ENCODE measurements at regions not wholly inside any gene's neighbourhood (a gene's known extent, or its start where the extent isn't known, plus 50 kb on each side); places are given as distances from the start of the nearest gene placed in this dataset.
A peak's percentile ranks its signal among the peaks of the same experiment; 100 is the strongest.

DNA sequence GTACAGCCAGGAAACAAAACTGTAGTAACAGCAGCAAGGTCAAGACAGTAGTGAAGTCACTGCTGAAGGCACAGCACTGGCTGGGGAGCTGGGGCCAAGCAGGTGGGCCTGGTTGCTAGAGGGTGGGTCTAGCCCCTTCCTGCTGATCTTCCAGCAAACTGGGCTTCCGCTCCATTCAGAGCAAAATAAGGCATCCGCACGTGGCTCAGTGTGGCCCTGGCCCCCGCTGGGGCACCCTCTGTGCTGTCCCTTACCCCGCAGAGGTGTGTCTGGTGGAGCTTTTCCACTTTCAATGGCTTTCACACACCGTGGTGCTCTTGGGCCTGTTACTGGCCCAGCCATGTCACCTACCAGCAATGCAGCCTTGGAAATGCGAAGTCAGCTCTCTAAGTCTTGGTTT is 162.4 kb upstream of the B3GAT1 start:
- H2BK20ac ChIP-seq (ENCODE audit: low read length) = no peak overlapping the region
- no peak overlapping the region for H3K14ac ChIP-seq (ENCODE audit: insufficient read length)
- no peaks in the 10 kb centered on the region for H3K23me2 ChIP-seq (ENCODE audit: low read depth, low read length)
- 91% methylated on average over 7 of the region's 7 CpGs; no CpG with 5 or more reads in 1 of the 2 experiments for WGBS, 2 experiments (ENCODE audit: extremely low coverage in 1 of 2, insufficient coverage in 1 of 2, insufficient read length in 1 of 2, insufficient replicate concordance in 2 of 2, low coverage in 1 of 2, low lambda C conversion rate in 2 of 2, missing lambda C conversion rate in 1 of 2)
- H3K9ac ChIP-seq (replicated peaks in 1 of 4; ENCODE audit: extremely low read depth in 1 of 4, low read depth in 3 of 4, low read length in 3 of 4) = no peak overlapping the region
- no peak overlapping the region for H3K56ac ChIP-seq (replicated peaks; ENCODE audit: insufficient read length, low read depth, low read length)
- no peaks in the 10 kb centered on the region for H3K36me3 ChIP-seq (ENCODE audit: control insufficient read depth in 2 of 4, insufficient read depth in 4 of 4, low read length in 3 of 4)
- H4K5ac ChIP-seq (ENCODE audit: insufficient read length, low read depth, low read length) = no peak overlapping the region
- no peak for TF ChIP-seq PHF8 (conservative IDR thresholded peaks at IDR 0.05; ENCODE audit: low read depth, low read length)
- no peak for TF ChIP-seq RNF2 (IDR thresholded peaks at IDR 0.05; ENCODE audit: borderline replicate concordance, low read depth, low read length, missing control alignments, poor library complexity, severe bottlenecking)
- TF ChIP-seq KDM5A (IDR thresholded peaks at IDR 0.05; ENCODE audit: low read length) = no peak
- TF ChIP-seq POLR2A (IDR thresholded peaks at IDR 0.05; ENCODE audit: control extremely low read depth in 1 of 2, low read depth in 2 of 2, low read length in 2 of 2) = no peak
- TF ChIP-seq TBP (IDR thresholded peaks at IDR 0.05; ENCODE audit: low read depth, low read length) = no peak
- no peak for TF ChIP-seq HDAC2 (IDR thresholded peaks at IDR 0.05; ENCODE audit: borderline replicate concordance in 1 of 2, low read depth in 2 of 2, low read length in 2 of 2)
- no peak for TF ChIP-seq EP300 (IDR thresholded peaks at IDR 0.05; ENCODE audit: borderline replicate concordance in 1 of 2, low read depth in 2 of 2, low read length in 2 of 2)
- no peaks in the 10 kb centered on the region for H3K79me1 ChIP-seq (ENCODE audit: low read depth, low read length)
- no peak overlapping the region for H2AK5ac ChIP-seq (ENCODE audit: low read depth, low read length)
- H3K4me2 ChIP-seq (ENCODE audit: insufficient read depth in 1 of 2, low read depth in 2 of 2, low read length in 2 of 2) = no peak overlapping the region
- H3K79me2 ChIP-seq (ENCODE audit: control insufficient read depth in 1 of 2, insufficient read depth in 2 of 2, low read length in 2 of 2) = no peaks in the 10 kb centered on the region
- no peaks in the 10 kb centered on the region for H4K20me1 ChIP-seq (replicated peaks in 1 of 2; ENCODE audit: control insufficient read depth in 1 of 2, insufficient read depth in 2 of 2, low read length in 2 of 2)
- H3K4me1 ChIP-seq (replicated peaks in 1 of 4; ENCODE audit: control insufficient read depth in 3 of 4, insufficient read depth in 4 of 4, low read length in 3 of 4) = no peaks in the 10 kb centered on the region; a peak in 2 of 7 replicates
- H4K91ac ChIP-seq (replicated peaks; ENCODE audit: insufficient read length, low read length) = no peak overlapping the region
- no peaks in the 10 kb centered on the region for H3K9me3 ChIP-seq (ENCODE audit: insufficient read depth in 2 of 2, low read depth in 1 of 2, low read length in 1 of 2)
- no peak overlapping the region for H2BK12ac ChIP-seq (ENCODE audit: low read depth, low read length)
- 0 out of 2 replicates have a peak overlapping the region, but pooled peaks have one; percentile 1 for H2BK15ac ChIP-seq (ENCODE audit: low read length)
- no peak overlapping the region for H3K27ac ChIP-seq (ENCODE audit: low read depth, low read length)
- H3K27me3 ChIP-seq (replicated peaks in 1 of 4; ENCODE audit: control insufficient read depth in 3 of 4, extremely low read depth in 1 of 4, insufficient read depth in 3 of 4, low read length in 3 of 4) = peaks cover 0 to 2% (median 0%) of the 10 kb centered on the region in 4 experiments; a peak in 1 of 7 replicates
- no peak overlapping the region for H3K4me3 ChIP-seq (ENCODE audit: extremely low read depth in 1 of 4, insufficient read depth in 2 of 4, low read depth in 3 of 4, low read length in 4 of 4)
- no peak overlapping the region for H3K18ac ChIP-seq (ENCODE audit: extremely low read depth, low read length)
- DNase-seq (ENCODE audit: low read depth in 1 of 2, low spot score in 2 of 2) (peak in 1 of 2 experiments; percentile 30), FAIRE-seq (no peak)
- H4K8ac ChIP-seq (ENCODE audit: extremely low read depth, insufficient read depth, low read length) = no peak overlapping the region
- no peak overlapping the region for H3K4ac ChIP-seq (replicated peaks; ENCODE audit: insufficient read length, low read depth, low read length)
- no peak overlapping the region for H2AFZ ChIP-seq (ENCODE audit: low read length)
- ChIA-PET CTCF (ENCODE audit: partially characterized antibody) (interaction anchor here (0.9 to 1.7 kb wide), 4 partner anchors 10 to 188 kb away, joined by 3 to 5 read pairs (median 4); no protein-coding TSS in a partner anchor), POLR2A (ENCODE audit: partially characterized antibody) (no interaction called here)
- no peak overlapping the region for H2BK120ac ChIP-seq (replicated peaks; ENCODE audit: low read depth, low read length)
- no peak overlapping the region for H3K23ac ChIP-seq (ENCODE audit: insufficient read length)
- H2BK5ac ChIP-seq (ENCODE audit: low read depth, low read length) = no peak overlapping the region
